WTC11 (cell line): ENCODE measurements at regions not wholly inside any gene's neighbourhood (a gene's known extent, or its start where the extent isn't known, plus 50 kb on each side); places are given as distances from the start of the nearest gene placed in this dataset.

ENCODE experiments used
- ATAC-seq: fragments of 200-7000 bp; cut with Tn5 transposase; 2 replicates; pipeline ENCODE4 v1.10.0; 2021; ENCODE audit warnings: mild to moderate bottlenecking, moderate library complexity
- CTCF ChIA-PET: fragments of 300-600 bp; sonication (Branson Sonifier 250); formaldehyde crosslinking; loops from one replicate; lab custom pipeline; 2021; ENCODE audit warnings: antibody characterized with exemption; lab: Charles Lee
- POLR2A ChIA-PET: fragments of 350-600 bp; sonication (Branson Sonifier 250); formaldehyde crosslinking; loops from one replicate; lab custom pipeline; 2021; ENCODE audit warnings: antibody characterized with exemption; lab: Charles Lee
- DNase-seq: peaks from one replicate; pipeline ENCODE4 v3.0.0; 2021; ENCODE audit warnings: low spot score
- H3K27ac Mint-ChIP-seq: 2 replicates; pipeline ENCODE4 v1.8.0; 2021; ENCODE audit warnings: mixed read lengths
- H3K27me3 Mint-ChIP-seq: 2 replicates; pipeline ENCODE4 v1.8.0; 2021; ENCODE audit warnings: low read depth, mild to moderate bottlenecking, moderate library complexity, mixed read lengths
- H3K36me3 Mint-ChIP-seq: 2 replicates; pipeline ENCODE4 v1.8.0; 2021; ENCODE audit warnings: mixed read lengths
- H3K4me1 Mint-ChIP-seq: 2 replicates; pipeline ENCODE4 v1.8.0; 2022; ENCODE audit warnings: mixed read lengths
- H3K4me3 Mint-ChIP-seq: 2 replicates; pipeline ENCODE4 v1.8.0; 2021; ENCODE audit warnings: mild to moderate bottlenecking, moderate library complexity, mixed read lengths
- H3K9me3 Mint-ChIP-seq: 2 replicates; pipeline ENCODE4 v1.8.0; 2021; ENCODE audit warnings: mixed read lengths
- AR ChIP-seq: fragments of 250-450 bp; sonication (Bioruptor Pico); IDR thresholded peaks from 2 replicates; pipeline ENCODE4 v1.9.0; 2021; ENCODE audit warnings: mild to moderate bottlenecking
- ATF1 ChIP-seq: sonication (generic); formaldehyde crosslinking; IDR thresholded peaks from 2 replicates; pipeline ENCODE4 v1.8.1; 2023; ENCODE audit warnings: mild to moderate bottlenecking, moderate library complexity, missing genetic modification reagents
- CDX4 ChIP-seq: fragments of 250-450 bp; sonication (Bioruptor Pico); IDR thresholded peaks from 2 replicates; pipeline ENCODE4 v1.9.0; 2021; ENCODE audit warnings: moderate library complexity, mild to moderate bottlenecking, inconsistent platforms, borderline replicate concordance
- E2F4 ChIP-seq: sonication (generic); formaldehyde crosslinking; IDR thresholded peaks from 2 replicates; pipeline ENCODE4 v1.8.1; 2022; ENCODE audit warnings: low read depth, mild to moderate bottlenecking, moderate library complexity, missing genetic modification reagents, borderline replicate concordance
- FOXJ3 ChIP-seq: sonication (generic); formaldehyde crosslinking; IDR thresholded peaks from 2 replicates; pipeline ENCODE4 v1.9.0; 2021; ENCODE audit warnings: missing genetic modification reagents, mild to moderate bottlenecking, borderline replicate concordance
- FOXP1 ChIP-seq: sonication (generic); formaldehyde crosslinking; IDR thresholded peaks from 2 replicates; pipeline ENCODE4 v1.8.0; 2022; ENCODE audit warnings: missing genetic modification reagents, mild to moderate bottlenecking, moderate library complexity, borderline replicate concordance
- GABPB1 ChIP-seq: sonication (generic); formaldehyde crosslinking; IDR thresholded peaks from 2 replicates; pipeline ENCODE4 v1.8.1; 2023; ENCODE audit warnings: mild to moderate bottlenecking, missing genetic modification reagents
- GTF2I ChIP-seq: fragments of 250-450 bp; sonication (Bioruptor Pico); conservative IDR thresholded peaks from 2 replicates; pipeline ENCODE4 v1.4.0; 2021; ENCODE audit warnings: mild to moderate bottlenecking
- KAT7 ChIP-seq: sonication (generic); formaldehyde crosslinking; IDR thresholded peaks from 2 replicates; pipeline ENCODE4 v1.8.1; 2023; ENCODE audit warnings: missing genetic modification reagents, mild to moderate bottlenecking, borderline replicate concordance
- MXD4 ChIP-seq: fragments of 250-450 bp; sonication (Bioruptor Pico); IDR thresholded peaks from 2 replicates; pipeline ENCODE4 v1.8.0; 2021; ENCODE audit warnings: mild to moderate bottlenecking, moderate library complexity, borderline replicate concordance
- NFATC4 ChIP-seq: fragments of 250-450 bp; sonication (Bioruptor Pico); IDR thresholded peaks from 2 replicates; pipeline ENCODE4 v1.9.0; 2021; ENCODE audit warnings: mild to moderate bottlenecking
- NFYB ChIP-seq: sonication (generic); formaldehyde crosslinking; conservative IDR thresholded peaks from 2 replicates; pipeline ENCODE4 v1.8.0; 2022; ENCODE audit warnings: low read depth, missing genetic modification reagents
- PREB ChIP-seq: sonication (generic); formaldehyde crosslinking; IDR thresholded peaks from 2 replicates; pipeline ENCODE4 v1.8.1; 2022; ENCODE audit warnings: mild to moderate bottlenecking, missing genetic modification reagents, moderate library complexity, borderline replicate concordance
- STAT6 ChIP-seq: sonication (generic); formaldehyde crosslinking; conservative IDR thresholded peaks from 2 replicates; pipeline ENCODE4 v1.8.1; 2023; ENCODE audit warnings: mild to moderate bottlenecking, low read depth, missing genetic modification reagents, moderate library complexity
- USF2 ChIP-seq: sonication (generic); formaldehyde crosslinking; IDR thresholded peaks from 2 replicates; pipeline ENCODE4 v1.8.1; 2023; ENCODE audit warnings: mild to moderate bottlenecking, missing genetic modification reagents, moderate library complexity
- ZNF263 ChIP-seq: sonication (generic); formaldehyde crosslinking; IDR thresholded peaks from 2 replicates; pipeline ENCODE4 v1.8.1; 2022; ENCODE audit warnings: low read depth, mild to moderate bottlenecking, moderate library complexity, missing genetic modification reagents
- ZNF281 ChIP-seq: sonication (generic); formaldehyde crosslinking; IDR thresholded peaks from 2 replicates; pipeline ENCODE4 v1.8.0; 2023; ENCODE audit warnings: mild to moderate bottlenecking, missing genetic modification reagents
- ZNF396 ChIP-seq: fragments of 250-450 bp; sonication (Bioruptor Pico); IDR thresholded peaks from 2 replicates; pipeline ENCODE4 v1.8.0; 2021; ENCODE audit warnings: mild to moderate bottlenecking, moderate library complexity, borderline replicate concordance

GRCh38 chr2:81550277-81550676 lies 1245.7 kb upstream of the LRRTM1 start (continued):
- TF ChIP-seq ZNF281 (CRISPR knock-in tag), result no peak
- no peak for TF ChIP-seq USF2 (CRISPR knock-in tag)
- TF ChIP-seq GABPB1 (CRISPR knock-in tag), result no peak

- Mint-ChIP-seq H3K9me3 (no peaks in the 10 kb centered on the region), H3K4me1 (peaks cover 4% of the 10 kb centered on the region), H3K27ac (no peak overlapping the region; the same call in 1 of the 2 replicates), H3K36me3 (no peaks in the 10 kb centered on the region), H3K4me3 (no peak overlapping the region), H3K27me3 (no peaks in the 10 kb centered on the region)
- no peak for DNase-seq
- POLR2A ChIA-PET, result no interaction called here
- ATAC-seq, result no peak
- CTCF ChIA-PET, result interaction anchor here (1.3 to 1.4 kb wide), 2 partner anchors 26 to 226 kb away, joined by 4 read pairs; no protein-coding TSS in a partner anchor
- TF ChIP-seq STAT6 (CRISPR knock-in tag), result no peak
- no peak for TF ChIP-seq ZNF396 (CRISPR knock-in tag)
- no peak for TF ChIP-seq CDX4 (CRISPR knock-in tag)
- no peak for TF ChIP-seq NFYB (CRISPR knock-in tag)
- TF ChIP-seq FOXJ3 (CRISPR knock-in tag), result no peak
- no peak for TF ChIP-seq MXD4 (CRISPR knock-in tag)
- TF ChIP-seq PREB (CRISPR knock-in tag), result no peak
Measured at GRCh38 chr2:81549646-81550045, 1245.1 kb upstream of the LRRTM1 start.

GRCh38 chr2:81545626-81546025 lies 1241.1 kb upstream of the LRRTM1 start:
- Mint-ChIP-seq H3K36me3 (no peaks in the 10 kb centered on the region), H3K27ac (no peak overlapping the region), H3K9me3 (no peaks in the 10 kb centered on the region), H3K4me3 (no peak overlapping the region), H3K4me1 (peaks cover 4% of the 10 kb centered on the region), H3K27me3 (no peaks in the 10 kb centered on the region)
- CTCF ChIA-PET, result interaction anchor here (1.0 kb wide), 1 partner anchor 23 kb away, joined by 3 read pairs; no protein-coding TSS in a partner anchor
- no peak for DNase-seq
- no peak for ATAC-seq
- POLR2A ChIA-PET, result no interaction called here
- TF ChIP-seq PREB (CRISPR knock-in tag), result no peak
- no peak for TF ChIP-seq KAT7 (CRISPR knock-in tag)
- TF ChIP-seq FOXP1 (CRISPR knock-in tag), result no peak
- no peak for TF ChIP-seq GTF2I (CRISPR knock-in tag)
- no peak for TF ChIP-seq E2F4 (CRISPR knock-in tag)
- TF ChIP-seq NFATC4 (CRISPR knock-in tag), result no peak
- no peak for TF ChIP-seq ATF1
- no peak for TF ChIP-seq AR (CRISPR knock-in tag)
- no peak for TF ChIP-seq ZNF263 (CRISPR knock-in tag)
